Activated CD4-positive, alpha-beta T cell treated with anti-CD3 and anti-CD28 coated beads, Interleukin-2, amount 10 ng/mL, durations not matched to agents 7 days and 5 days (primary cell): ENCODE measurements at regions not wholly inside any gene's neighbourhood (a gene's known extent, or its start where the extent isn't known, plus 50 kb on each side); places are given as distances from the start of the nearest gene placed in this dataset.
"Not testable (repeated sequence)": the region's sequence is repeated elsewhere in the genome, so short reads cannot be mapped to it uniquely, and the experiment has no call there.

Experiments
- CTCF ChIA-PET: fragments of 350-600 bp; sonication (Branson Sonifier 250); formaldehyde crosslinking; loops from one replicate; lab custom pipeline; 2021; ENCODE audit warnings: antibody characterized with exemption; lab: Charles Lee
- POLR2A ChIA-PET: fragments of 350-600 bp; sonication (Branson Sonifier 250); formaldehyde crosslinking; loops from one replicate; lab custom pipeline; 2021; ENCODE audit warnings: antibody characterized with exemption; lab: Charles Lee
- DNase-seq: peaks from one replicate; pipeline ENCODE4 v3.0.0-alpha.2; 2020
- H3K27ac Mint-ChIP-seq: one replicate; pipeline ENCODE4 v1.8.0; 2021; ENCODE audit warnings: mild to moderate bottlenecking, moderate library complexity, mixed read lengths
- H3K27me3 Mint-ChIP-seq: one replicate; pipeline ENCODE4 v1.8.0; 2021; ENCODE audit warnings: mixed read lengths
- H3K36me3 Mint-ChIP-seq: one replicate; pipeline ENCODE4 v1.8.0; 2021; ENCODE audit warnings: low read depth, mixed read lengths
- H3K4me1 Mint-ChIP-seq: one replicate; pipeline ENCODE4 v1.8.0; 2021; ENCODE audit warnings: mixed read lengths
- H3K4me3 Mint-ChIP-seq: one replicate; pipeline ENCODE4 v1.8.0; 2021; ENCODE audit warnings: mild to moderate bottlenecking, moderate library complexity, mixed read lengths
- H3K9me3 Mint-ChIP-seq: one replicate; pipeline ENCODE4 v1.8.0; 2021; ENCODE audit warnings: mixed read lengths

DNA sequence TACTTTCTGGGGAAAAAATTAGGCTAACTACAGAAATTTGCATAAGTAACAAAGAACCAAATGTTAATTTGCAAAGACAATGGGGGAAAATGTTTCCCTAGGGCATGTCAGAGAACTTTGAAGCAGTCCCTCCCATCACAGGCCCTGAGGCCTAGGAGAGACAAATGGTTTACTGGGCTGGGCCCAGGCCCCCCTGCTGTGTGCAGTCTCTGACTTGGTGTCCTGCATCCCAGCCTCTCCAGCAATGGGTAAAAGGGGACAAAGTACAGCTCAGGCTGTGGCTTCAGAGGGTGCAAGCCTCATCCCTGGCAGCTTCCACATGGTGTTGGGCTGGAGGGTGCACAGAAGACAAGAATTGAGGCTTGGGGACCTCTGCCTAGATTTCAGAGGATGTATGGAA, 788.4 kb downstream of the FRK start:
- CTCF ChIA-PET, result no interaction called here
- H3K9me3 Mint-ChIP-seq, result peaks cover 3% of the 10 kb centered on the region
- H3K27ac Mint-ChIP-seq, result no peak overlapping the region
- H3K36me3 Mint-ChIP-seq, result no peaks in the 10 kb centered on the region
- no peak overlapping the region for H3K4me3 Mint-ChIP-seq
- H3K4me1 Mint-ChIP-seq, result no peaks in the 10 kb centered on the region
- no peak for DNase-seq
- H3K27me3 Mint-ChIP-seq, result no peaks in the 10 kb centered on the region
- POLR2A ChIA-PET, result no interaction called here

DNA sequence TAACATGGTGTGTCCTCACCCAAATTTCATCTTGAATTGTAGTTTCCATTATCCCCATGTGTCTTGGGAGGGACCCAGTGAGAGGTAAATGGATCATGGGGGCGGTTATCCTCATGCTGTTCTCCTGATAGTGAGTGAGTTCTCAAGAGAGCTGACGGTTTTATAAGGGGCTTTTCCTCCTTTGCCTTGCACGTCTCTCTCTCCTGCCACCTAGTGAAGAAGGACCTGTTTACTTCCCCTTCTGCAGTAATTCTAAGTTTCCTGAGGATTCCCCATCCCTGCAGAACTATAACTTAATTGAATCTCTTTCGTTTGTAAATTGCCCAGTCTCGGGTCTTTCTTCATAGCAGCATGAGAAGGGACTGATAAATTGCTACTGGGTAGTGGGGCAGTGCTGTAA, 789.3 kb downstream of the FRK start:
- H3K9me3 Mint-ChIP-seq, result peaks cover 2% of the 10 kb centered on the region
- H3K27ac Mint-ChIP-seq, result no peak overlapping the region
- ChIA-PET POLR2A (no interaction called here), CTCF (no interaction called here)
- DNase-seq, result no peak
- H3K4me3 Mint-ChIP-seq, result no peak overlapping the region
- H3K27me3 Mint-ChIP-seq, result no peaks in the 10 kb centered on the region
- H3K4me1 Mint-ChIP-seq, result no peaks in the 10 kb centered on the region
- H3K36me3 Mint-ChIP-seq, result no peaks in the 10 kb centered on the region

DNA sequence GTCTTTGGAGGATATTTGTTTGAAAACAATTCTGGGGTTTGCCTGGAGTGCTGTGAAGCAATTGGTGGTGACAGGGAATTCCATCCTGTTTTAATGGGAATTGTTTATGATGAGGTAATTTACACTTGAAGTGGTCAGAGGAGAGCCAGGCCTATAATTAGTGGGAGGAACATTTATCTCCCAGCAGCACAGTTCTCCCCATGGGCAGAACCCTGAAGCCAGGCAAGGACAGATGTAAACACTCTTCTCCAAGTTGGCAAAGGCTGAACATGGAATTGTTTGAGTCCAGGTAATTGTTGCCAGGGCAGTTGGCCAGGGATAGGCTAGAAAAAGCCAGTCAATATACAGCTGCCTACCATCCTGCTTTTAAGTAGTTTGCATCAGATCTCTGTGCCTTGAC, 789.7 kb downstream of the FRK start:
- no peaks in the 10 kb centered on the region for H3K36me3 Mint-ChIP-seq
- DNase-seq, result no peak
- no peak overlapping the region for H3K27ac Mint-ChIP-seq
- peaks cover 2% of the 10 kb centered on the region for H3K9me3 Mint-ChIP-seq
- CTCF ChIA-PET, result no interaction called here
- no peak overlapping the region for H3K4me3 Mint-ChIP-seq
- POLR2A ChIA-PET, result no interaction called here
- H3K4me1 Mint-ChIP-seq, result no peaks in the 10 kb centered on the region
- no peaks in the 10 kb centered on the region for H3K27me3 Mint-ChIP-seq

DNA sequence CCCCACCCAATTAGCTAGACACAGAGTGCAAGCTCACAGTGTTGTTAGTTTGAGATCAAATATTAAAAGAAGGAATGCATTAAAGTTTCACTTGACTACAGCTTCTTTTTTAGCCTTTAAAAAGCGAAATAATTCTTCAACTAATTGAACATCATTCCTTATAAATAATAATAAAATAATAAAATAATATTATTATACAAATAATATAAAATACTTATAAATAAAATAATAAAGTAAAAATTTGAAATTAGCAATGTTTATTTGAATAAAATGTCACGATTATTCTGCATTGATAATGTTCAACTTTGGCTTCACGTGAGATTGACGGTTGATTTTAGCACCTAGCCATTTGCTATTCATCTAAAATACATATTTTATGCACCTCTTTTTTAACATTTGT, 819.3 kb downstream of the FRK start:
- no peaks in the 10 kb centered on the region for H3K4me1 Mint-ChIP-seq
- CTCF ChIA-PET, result interaction anchor here (0.6 kb wide), 1 partner anchor 1167 kb away, joined by 3 read pairs; no protein-coding TSS in a partner anchor
- H3K36me3 Mint-ChIP-seq, result no peaks in the 10 kb centered on the region
- POLR2A ChIA-PET, result no interaction called here
- peaks cover 4% of the 10 kb centered on the region for H3K9me3 Mint-ChIP-seq
- H3K4me3 Mint-ChIP-seq, result no peak overlapping the region
- no peak overlapping the region for H3K27ac Mint-ChIP-seq
- DNase-seq, result no peak
- H3K27me3 Mint-ChIP-seq, result no peaks in the 10 kb centered on the region

DNA sequence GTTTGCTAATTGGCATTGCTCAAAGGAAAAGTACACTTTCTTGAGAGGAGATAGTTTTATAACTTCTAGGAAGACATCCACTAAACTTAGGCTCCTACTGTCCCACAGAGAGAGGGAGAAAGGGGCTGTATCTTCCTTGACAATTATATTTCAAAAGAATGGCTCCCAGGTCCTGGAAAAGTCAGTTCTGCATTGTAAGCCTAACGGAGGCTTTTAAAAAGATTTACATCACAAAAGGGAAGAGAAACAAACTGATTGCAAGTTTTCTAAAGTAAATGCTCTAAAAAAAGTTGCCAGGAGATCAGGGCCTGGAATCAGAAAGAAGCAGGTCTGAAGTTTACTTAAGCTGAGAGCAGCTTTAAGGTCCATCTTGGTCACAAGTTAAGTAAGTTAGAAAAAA, 839.5 kb downstream of the FRK start:
- Mint-ChIP-seq H3K4me3 (no peak overlapping the region), H3K27ac (no peak overlapping the region), H3K4me1 (no peaks in the 10 kb centered on the region), H3K27me3 (no peaks in the 10 kb centered on the region), H3K36me3 (no peaks in the 10 kb centered on the region), H3K9me3 (peaks cover 4% of the 10 kb centered on the region)
- no peak for DNase-seq
- ChIA-PET POLR2A (no interaction called here), CTCF (no interaction called here)

DNA sequence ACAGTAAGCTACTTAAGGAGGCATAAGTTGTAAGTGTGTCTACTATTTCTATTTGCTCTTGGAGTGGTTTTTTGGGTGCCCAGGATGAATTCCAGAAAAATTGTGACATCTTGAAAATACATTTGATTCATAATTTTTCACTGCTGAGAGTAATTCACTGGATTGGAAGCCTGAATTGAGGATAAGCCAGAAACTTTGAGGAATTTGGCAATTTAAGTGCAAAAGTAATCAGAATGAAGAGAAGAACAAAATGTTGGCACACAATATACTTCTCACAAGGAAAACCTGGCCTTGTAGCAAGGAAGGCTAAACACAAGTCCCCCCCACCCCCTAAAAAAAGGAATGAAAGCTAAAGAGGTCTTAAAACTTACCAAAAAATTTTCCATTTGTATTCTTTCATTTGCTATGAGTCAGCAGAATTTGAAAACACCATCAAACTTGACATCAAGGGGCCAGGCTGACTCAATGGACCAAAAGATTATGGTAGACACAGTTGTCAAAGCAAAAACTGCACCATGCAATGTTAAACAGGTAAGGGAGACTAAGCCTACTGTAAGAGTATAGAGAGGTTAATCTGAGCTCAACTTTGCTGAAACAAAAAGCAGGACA, 840.0 kb downstream of the FRK start:
- Mint-ChIP-seq H3K9me3 (peaks cover 4% of the 10 kb centered on the region), H3K27ac (no peak overlapping the region), H3K4me1 (no peaks in the 10 kb centered on the region), H3K36me3 (no peaks in the 10 kb centered on the region), H3K27me3 (no peaks in the 10 kb centered on the region), H3K4me3 (no peak overlapping the region)
- ChIA-PET POLR2A (no interaction called here), CTCF (no interaction called here)
- no peak for DNase-seq

DNA sequence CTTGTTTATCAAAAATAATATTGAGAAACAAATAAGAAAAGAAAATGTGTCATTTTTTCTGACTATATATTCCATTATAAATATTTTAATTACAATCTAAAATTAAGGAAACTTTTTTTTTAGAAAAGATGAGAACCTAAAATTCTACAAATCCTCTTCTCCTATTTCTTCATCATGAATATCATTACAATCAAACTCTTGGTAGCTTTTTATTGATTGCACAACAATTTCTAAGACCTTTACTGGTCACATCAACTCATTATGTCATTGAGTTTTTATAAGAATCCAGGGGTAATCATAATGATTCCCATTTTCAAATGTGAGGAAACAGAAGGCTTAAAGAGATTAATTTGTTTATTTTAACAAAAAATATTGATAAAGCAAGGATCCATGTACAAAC, 841.0 kb downstream of the FRK start:
- H3K27me3 Mint-ChIP-seq, result no peaks in the 10 kb centered on the region
- CTCF ChIA-PET, result no interaction called here
- DNase-seq, result no peak
- no peaks in the 10 kb centered on the region for H3K36me3 Mint-ChIP-seq
- H3K4me1 Mint-ChIP-seq, result no peaks in the 10 kb centered on the region
- POLR2A ChIA-PET, result no interaction called here
- H3K27ac Mint-ChIP-seq, result no peak overlapping the region
- H3K4me3 Mint-ChIP-seq, result no peak overlapping the region
- peaks cover 4% of the 10 kb centered on the region for H3K9me3 Mint-ChIP-seq

DNA sequence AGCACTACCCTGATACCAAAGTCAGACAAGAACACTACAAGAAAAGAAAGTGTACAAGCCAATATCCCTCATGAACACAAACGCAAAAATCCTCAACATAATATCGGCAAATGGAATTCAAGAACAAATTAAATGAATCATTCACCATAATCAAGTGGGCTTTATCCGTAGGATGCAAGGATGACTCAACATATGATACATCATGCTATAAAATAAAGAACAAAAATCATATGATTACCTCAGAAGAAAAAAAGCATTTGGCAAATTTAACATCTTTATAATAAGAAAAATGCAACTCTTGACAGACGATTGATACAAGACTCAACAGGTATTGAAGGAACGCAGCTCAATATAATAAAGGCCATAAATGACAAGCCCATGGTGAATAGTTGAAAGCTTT, 843.9 kb downstream of the FRK start:
- DNase-seq, result no peak
- no peaks in the 10 kb centered on the region for H3K4me1 Mint-ChIP-seq
- no peaks in the 10 kb centered on the region for H3K27me3 Mint-ChIP-seq
- ChIA-PET POLR2A (no interaction called here), CTCF (no interaction called here)
- H3K36me3 Mint-ChIP-seq, result no peaks in the 10 kb centered on the region
- no peak overlapping the region for H3K27ac Mint-ChIP-seq
- peaks cover 6% of the 10 kb centered on the region for H3K9me3 Mint-ChIP-seq
- H3K4me3 Mint-ChIP-seq, result no peak overlapping the region

DNA sequence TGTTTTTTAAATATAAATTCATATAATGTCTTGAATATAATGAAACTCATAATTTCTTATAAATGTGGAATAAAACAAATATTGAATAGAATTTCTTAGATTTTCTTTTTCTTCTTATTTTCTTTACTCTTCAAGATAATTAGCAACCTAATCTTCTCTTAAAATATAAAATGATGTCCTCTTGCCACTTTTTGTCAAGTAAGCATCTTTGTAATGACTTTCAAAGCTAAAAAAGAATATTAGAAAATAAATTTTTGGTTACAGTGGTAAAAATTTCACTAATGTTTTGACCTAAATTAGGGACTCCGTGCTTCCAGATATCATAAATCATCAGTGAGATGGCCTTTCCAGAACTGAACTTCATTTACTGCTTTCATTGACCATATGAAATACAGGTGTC, 846.4 kb downstream of the FRK start:
- no peak for DNase-seq
- POLR2A ChIA-PET, result no interaction called here
- peaks cover 8% of the 10 kb centered on the region for H3K9me3 Mint-ChIP-seq
- H3K27me3 Mint-ChIP-seq, result no peaks in the 10 kb centered on the region
- no peaks in the 10 kb centered on the region for H3K36me3 Mint-ChIP-seq
- H3K4me3 Mint-ChIP-seq, result no peak overlapping the region
- no peak overlapping the region for H3K27ac Mint-ChIP-seq
- CTCF ChIA-PET, result no interaction called here
- H3K4me1 Mint-ChIP-seq, result no peaks in the 10 kb centered on the region

DNA sequence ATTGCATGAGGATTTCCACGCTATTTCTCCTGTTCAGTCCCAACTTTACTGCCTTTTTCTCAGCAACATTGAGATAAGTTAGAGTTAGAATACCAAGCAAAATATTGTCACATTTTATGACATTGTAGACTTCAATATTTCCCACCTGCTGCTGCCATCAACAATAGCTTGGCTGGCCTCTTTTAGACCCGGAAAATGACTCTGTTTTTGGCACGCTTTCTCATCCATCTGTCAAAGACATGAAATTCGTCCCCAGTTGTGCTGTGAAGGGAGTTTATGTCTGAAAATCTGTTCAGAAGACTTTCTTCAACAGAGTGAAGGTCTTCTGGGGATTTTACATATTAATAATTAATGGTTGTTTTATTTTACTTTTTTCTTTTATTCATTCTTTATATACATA, 857.3 kb downstream of the FRK start:
- Mint-ChIP-seq H3K4me3 (no peak overlapping the region), H3K27me3 (no peaks in the 10 kb centered on the region), H3K36me3 (no peaks in the 10 kb centered on the region), H3K9me3 (peaks cover 6% of the 10 kb centered on the region), H3K4me1 (no peaks in the 10 kb centered on the region), H3K27ac (no peak overlapping the region)
- ChIA-PET CTCF (no interaction called here), POLR2A (no interaction called here)
- no peak for DNase-seq

DNA sequence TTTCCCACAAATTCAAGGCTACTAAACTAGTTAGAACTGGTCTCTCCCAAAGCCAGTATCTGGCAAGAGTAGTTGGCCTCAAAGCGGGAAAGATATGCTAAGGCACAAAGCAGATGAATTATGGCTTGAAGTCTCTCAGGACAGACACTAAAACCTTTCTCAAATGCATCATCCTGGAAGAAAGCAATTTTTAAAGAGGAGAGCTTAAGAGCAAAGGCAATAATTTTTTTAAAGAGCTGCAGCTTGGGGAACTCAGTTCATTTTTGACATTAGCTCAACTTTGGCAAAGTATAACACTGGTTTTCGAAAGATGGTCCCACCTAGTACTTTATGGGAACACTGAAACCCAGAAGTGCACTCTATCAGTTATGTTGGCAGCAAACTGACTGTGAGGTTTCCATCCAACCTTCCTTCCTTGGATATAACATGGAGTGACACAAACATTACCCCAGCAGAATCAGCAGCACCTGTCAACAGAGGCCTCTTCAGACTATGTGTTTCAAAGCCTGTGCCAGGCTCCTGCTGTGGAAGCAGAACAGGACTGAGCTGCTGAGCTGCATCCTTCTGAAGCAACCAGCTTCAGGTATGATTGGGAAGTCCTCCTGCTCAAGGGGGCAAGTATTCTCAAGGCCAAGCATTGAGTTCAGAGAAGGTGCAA, 852.3 kb upstream of the HS3ST5 start:
- no peak for DNase-seq
- H3K9me3 Mint-ChIP-seq, result peaks cover 8% of the 10 kb centered on the region
- CTCF ChIA-PET, result no interaction called here
- POLR2A ChIA-PET, result no interaction called here
- H3K27ac Mint-ChIP-seq, result no peak overlapping the region
- H3K27me3 Mint-ChIP-seq, result no peaks in the 10 kb centered on the region
- H3K4me1 Mint-ChIP-seq, result no peaks in the 10 kb centered on the region
- H3K4me3 Mint-ChIP-seq, result no peak overlapping the region
- no peaks in the 10 kb centered on the region for H3K36me3 Mint-ChIP-seq

DNA sequence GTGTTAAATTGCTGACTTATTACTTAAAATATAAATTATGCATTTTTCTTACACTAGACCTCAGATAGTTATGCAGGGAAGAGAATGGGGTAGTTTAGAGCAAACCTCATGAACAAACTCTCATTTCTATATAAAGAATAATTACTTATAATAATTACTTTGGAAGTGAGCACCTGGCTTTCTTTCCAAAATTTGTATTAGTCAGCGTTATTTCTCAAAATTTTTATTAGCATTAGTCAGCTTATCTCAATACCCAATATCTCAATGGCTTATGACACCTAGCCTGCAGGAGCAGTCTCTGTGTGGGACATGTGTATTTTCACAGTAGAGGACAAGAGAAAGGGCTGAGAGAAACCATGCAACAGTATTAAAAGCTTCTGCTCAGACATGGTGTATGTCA, 849.2 kb upstream of the HS3ST5 start:
- no peak for DNase-seq
- POLR2A ChIA-PET, result no interaction called here

DNA sequence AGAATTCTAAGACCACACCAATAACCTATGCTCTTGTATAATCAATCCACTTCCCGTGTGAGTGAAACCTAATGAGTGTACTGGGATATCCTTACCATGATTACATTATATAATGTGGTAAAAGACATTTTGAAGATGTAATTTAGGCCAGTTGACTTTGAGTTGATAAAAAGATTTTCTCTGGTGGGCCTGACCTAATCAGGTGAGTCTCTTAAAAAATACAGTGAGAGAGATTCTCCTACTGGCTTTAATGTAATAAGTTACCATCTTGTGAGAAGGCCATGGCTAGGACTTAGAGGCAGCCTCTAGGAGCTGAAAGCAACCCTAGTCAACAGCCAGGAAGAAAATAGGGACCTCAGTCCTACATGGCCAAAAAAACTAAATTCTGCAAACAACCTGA, 847.7 kb upstream of the HS3ST5 start:
- Mint-ChIP-seq H3K27me3 (no peaks in the 10 kb centered on the region), H3K27ac (no peak overlapping the region), H3K4me1 (no peaks in the 10 kb centered on the region), H3K4me3 (no peak overlapping the region), H3K9me3 (peaks cover 4% of the 10 kb centered on the region), H3K36me3 (no peaks in the 10 kb centered on the region)
- ChIA-PET POLR2A (no interaction called here), CTCF (no interaction called here)
- DNase-seq, result no peak

More for the DNA sequence above, 849.2 kb upstream of the HS3ST5 start:
- Mint-ChIP-seq H3K27ac (no peak overlapping the region), H3K27me3 (no peaks in the 10 kb centered on the region), H3K4me3 (no peak overlapping the region), H3K36me3 (no peaks in the 10 kb centered on the region), H3K4me1 (no peaks in the 10 kb centered on the region), H3K9me3 (peaks cover 4% of the 10 kb centered on the region)
- CTCF ChIA-PET, result no interaction called here

DNA sequence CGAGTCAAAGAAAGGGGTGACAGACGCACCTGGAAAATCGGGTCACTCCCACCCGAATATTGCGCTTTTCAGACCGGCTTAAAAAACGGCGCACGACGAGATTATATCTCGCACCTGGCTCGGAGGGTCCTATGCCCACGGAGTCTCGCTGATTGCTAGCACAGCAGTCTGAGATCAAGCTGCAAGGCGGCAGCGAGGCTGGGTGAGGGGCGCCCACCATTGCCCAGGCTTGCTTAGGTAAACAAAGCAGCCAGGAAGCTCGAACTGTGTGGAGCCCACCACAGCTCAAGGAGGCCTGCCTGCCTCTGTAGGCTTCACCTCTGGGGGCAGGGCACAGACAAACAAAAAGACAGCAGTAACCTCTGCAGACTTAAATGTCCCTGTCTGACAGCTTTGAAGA, 832.6 kb upstream of the HS3ST5 start:
- H3K9me3 Mint-ChIP-seq, H3K27ac Mint-ChIP-seq, DNase-seq, H3K36me3 Mint-ChIP-seq, H3K27me3 Mint-ChIP-seq, H3K4me1 Mint-ChIP-seq, H3K4me3 Mint-ChIP-seq, CTCF ChIA-PET, POLR2A ChIA-PET: not testable (repeated sequence)
